NCI-H82 (cell line): ENCODE measurements at regions not wholly inside any gene's neighbourhood (a gene's known extent, or its start where the extent isn't known, plus 50 kb on each side); places are given as distances from the start of the nearest gene placed in this dataset.

ENCODE experiments used
- DNase-seq: peaks from one replicate; lab custom pipeline; 2025; lab: John Stamatoyannopoulos, UW

GRCh38 chr18:61248589-61248988 lies 84.6 kb upstream of the CDH20 start:
- DNase-seq = no peak

DNA sequence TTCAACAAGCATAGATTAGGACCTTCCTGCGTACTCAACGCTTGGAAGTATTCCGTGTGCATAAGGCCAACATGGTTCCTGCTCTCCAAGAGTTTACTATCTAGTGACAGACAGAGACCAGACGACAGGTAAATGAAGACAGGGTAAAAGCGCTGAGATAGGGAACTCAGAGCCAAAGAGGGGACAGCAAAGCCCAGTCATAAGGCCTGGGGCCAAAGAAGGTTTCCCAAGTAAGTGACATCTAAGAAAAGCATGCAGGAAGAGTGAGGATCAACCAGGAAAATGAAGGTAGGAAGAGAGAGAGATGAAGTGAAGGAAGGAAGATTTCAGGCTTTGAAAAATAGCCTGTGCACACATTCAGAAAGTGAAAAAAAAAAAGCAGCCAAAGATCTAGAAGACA lies 76.9 kb upstream of the CDH20 start:
- DNase-seq = no peak

DNA sequence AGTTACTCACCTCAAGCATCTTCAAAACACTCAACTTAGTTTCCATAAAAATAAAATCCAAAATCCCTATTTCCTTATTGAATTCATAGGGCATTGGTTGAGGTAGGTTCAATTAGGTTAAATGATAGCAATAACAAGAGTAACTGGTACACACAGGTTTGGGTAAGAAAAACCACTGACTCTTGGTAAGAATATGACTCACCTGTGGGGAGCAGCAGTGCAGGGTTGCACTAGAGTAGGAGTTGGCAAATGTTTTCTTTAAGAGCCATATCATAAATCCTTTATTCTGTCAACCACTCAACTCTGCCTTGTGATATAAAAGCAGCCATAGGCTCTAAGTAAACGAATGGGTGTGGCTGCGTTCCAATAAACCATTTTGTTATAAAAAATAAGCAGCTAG lies 71.4 kb upstream of the CDH20 start:
- no peak for DNase-seq

GRCh38 chr18:61272793-61273192 lies 60.4 kb upstream of the CDH20 start:
- no peak for DNase-seq

- DNase-seq = no peak
Observed at GRCh38 chr18:61273533-61273932, 59.7 kb upstream of the CDH20 start.

- DNase-seq = no peak
Observed at GRCh38 chr18:61274416-61274960, 58.7 kb upstream of the CDH20 start.

- DNase-seq = no peak
Observed at GRCh38 chr18:61277808-61278207, 55.4 kb upstream of the CDH20 start.

- no peak for DNase-seq
Observed at GRCh38 chr18:61281431-61281830, 51.8 kb upstream of the CDH20 start.

DNA sequence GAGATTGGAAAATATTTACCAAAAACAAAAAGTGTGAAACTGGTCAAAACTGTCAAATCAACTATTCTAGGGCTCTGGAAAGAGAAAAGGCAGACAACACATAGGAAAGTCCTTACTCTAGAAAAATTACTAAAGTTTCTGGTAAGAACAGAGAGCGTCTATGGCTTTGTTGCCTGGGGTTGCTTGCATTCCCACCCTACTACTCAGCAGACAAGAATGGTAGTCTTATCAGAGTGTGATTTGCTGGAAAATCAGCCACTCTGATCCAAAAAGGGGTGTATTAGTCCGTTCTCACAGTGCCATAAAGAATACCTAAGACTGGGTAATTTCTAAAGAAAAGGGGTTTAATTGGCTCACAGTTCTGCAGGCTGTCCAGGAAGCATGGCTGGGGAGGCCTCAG lies 50.3 kb upstream of the CDH20 start:
- DNase-seq = no peak
